ENCODE measurements at regions not wholly inside any gene's neighbourhood (a gene's known extent, or its start where the extent isn't known, plus 50 kb on each side); places are given as distances from the start of the nearest gene placed in this dataset.

DNA sequence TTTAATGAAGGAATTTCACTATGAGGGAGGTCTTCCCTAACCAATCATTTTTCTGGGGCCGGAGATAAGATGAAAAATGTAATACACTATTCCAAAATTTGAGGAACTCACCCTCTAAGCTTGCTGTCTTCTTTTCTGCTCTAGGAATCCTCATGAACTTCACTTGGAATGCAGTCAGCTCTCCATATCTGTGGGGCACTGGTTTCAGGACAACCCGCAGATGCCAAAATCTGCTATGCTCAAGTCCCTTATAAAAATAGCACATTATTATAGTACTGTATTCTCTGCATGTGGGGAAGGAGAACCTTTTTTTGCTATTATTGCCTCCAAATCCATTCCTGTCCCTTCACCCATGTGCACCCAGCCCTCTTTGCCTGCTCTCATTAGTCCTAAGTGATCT lies 146.0 kb downstream of the ABCA8 start:
- TF ChIP-seq, protein P1, sequence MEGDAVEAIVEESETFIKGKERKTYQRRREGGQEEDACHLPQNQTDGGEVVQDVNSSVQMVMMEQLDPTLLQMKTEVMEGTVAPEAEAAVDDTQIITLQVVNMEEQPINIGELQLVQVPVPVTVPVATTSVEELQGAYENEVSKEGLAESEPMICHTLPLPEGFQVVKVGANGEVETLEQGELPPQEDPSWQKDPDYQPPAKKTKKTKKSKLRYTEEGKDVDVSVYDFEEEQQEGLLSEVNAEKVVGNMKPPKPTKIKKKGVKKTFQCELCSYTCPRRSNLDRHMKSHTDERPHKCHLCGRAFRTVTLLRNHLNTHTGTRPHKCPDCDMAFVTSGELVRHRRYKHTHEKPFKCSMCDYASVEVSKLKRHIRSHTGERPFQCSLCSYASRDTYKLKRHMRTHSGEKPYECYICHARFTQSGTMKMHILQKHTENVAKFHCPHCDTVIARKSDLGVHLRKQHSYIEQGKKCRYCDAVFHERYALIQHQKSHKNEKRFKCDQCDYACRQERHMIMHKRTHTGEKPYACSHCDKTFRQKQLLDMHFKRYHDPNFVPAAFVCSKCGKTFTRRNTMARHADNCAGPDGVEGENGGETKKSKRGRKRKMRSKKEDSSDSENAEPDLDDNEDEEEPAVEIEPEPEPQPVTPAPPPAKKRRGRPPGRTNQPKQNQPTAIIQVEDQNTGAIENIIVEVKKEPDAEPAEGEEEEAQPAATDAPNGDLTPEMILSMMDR (conservative IDR thresholded peaks at IDR 0.05) = no peak
- no peak for TF ChIP-seq ZFX (IDR thresholded peaks at IDR 0.05)
